ENCODE measurements at regions not wholly inside any gene's neighbourhood (a gene's known extent, or its start where the extent isn't known, plus 50 kb on each side); places are given as distances from the start of the nearest gene placed in this dataset.

GRCh38 chr13:48178126-48178525, 54.9 kb upstream of the ITM2B start:
- DNase-seq: no peak
- Histone ChIP-seq H3K27me3 (ENCODE audit: insufficient read depth) (no peaks in the 10 kb centered on the region), H3K4me1 (ENCODE audit: control insufficient read depth in 1 of 2, insufficient read depth in 2 of 2, low read depth in 1 of 2, low read length in 1 of 2) (no peaks in the 10 kb centered on the region), H3K27ac (ENCODE audit: low read depth in 2 of 2, low read length in 1 of 2) (no peak overlapping the region), H3K79me2 (ENCODE audit: insufficient read depth) (no peaks in the 10 kb centered on the region), H3F3A (replicated peaks; ENCODE audit: insufficient read depth) (no peaks in the 10 kb centered on the region), H2AFZ (ENCODE audit: low read depth) (no peak overlapping the region), H4K20me1 (ENCODE audit: insufficient read depth) (no peaks in the 10 kb centered on the region), H3K4me3 (ENCODE audit: low read depth in 2 of 2, low read length in 1 of 2) (no peak overlapping the region), H3K9me2 (no peaks in the 10 kb centered on the region), H3K9me3 (no peaks in the 10 kb centered on the region), H3K4me2 (no peak overlapping the region), H3K9ac (no peak overlapping the region), H3K36me3 (replicated peaks in 1 of 2; ENCODE audit: control insufficient read depth in 1 of 2, insufficient read depth in 2 of 2, low read length in 1 of 2) (no peaks in the 10 kb centered on the region)
- 20% methylated on average over 2 of the region's 2 CpGs for WGBS (ENCODE audit: low lambda C conversion rate)
- no peak for TF ChIP-seq EP300 (IDR thresholded peaks at IDR 0.05; ENCODE audit: borderline replicate concordance in 1 of 2, low read depth in 1 of 2, low read length in 1 of 2)
- no peak for TF ChIP-seq YY1 (IDR thresholded peaks at IDR 0.05; ENCODE audit: low read depth)
- TF ChIP-seq MXI1 (IDR thresholded peaks at IDR 0.05; ENCODE audit: low read depth, low read length): no peak
- TF ChIP-seq RXRA (IDR thresholded peaks at IDR 0.05; ENCODE audit: borderline replicate concordance, low read depth): no peak
- no peak for TF ChIP-seq FOXM1 (IDR thresholded peaks at IDR 0.05; ENCODE audit: low read depth)
- no peak for TF ChIP-seq MAX (IDR thresholded peaks at IDR 0.05; ENCODE audit: low read depth)
- no peak for TF ChIP-seq CTCF (IDR thresholded peaks at IDR 0.05)
- TF ChIP-seq IRF3 (IDR thresholded peaks at IDR 0.05; ENCODE audit: low read depth, low read length): no peak
- TF ChIP-seq USF2 (IDR thresholded peaks at IDR 0.05; ENCODE audit: borderline replicate concordance, low read depth, low read length): no peak
- no peak for TF ChIP-seq RCOR1 (IDR thresholded peaks at IDR 0.05; ENCODE audit: low read length)
- ChIA-PET POLR2A (no interaction called here), CTCF (interaction anchor here (1.2 kb wide), 2 partner anchors 10 to 49 kb away, joined by 3 to 4 read pairs; no protein-coding TSS in a partner anchor)

- H3K27me3 ChIP-seq (ENCODE audit: insufficient read depth): no peaks in the 10 kb centered on the region
- H3K9ac ChIP-seq: no peak overlapping the region
- H3K4me1 ChIP-seq (ENCODE audit: control insufficient read depth in 1 of 2, insufficient read depth in 2 of 2, low read depth in 1 of 2, low read length in 1 of 2): no peaks in the 10 kb centered on the region
- CTCF ChIA-PET: interaction anchor here (1.2 kb wide), 1 partner anchor 48 kb away, joined by 3 read pairs; no protein-coding TSS in a partner anchor
- no peak overlapping the region for H2AFZ ChIP-seq (ENCODE audit: low read depth)
- no peak for TF ChIP-seq RCOR1 (IDR thresholded peaks at IDR 0.05; ENCODE audit: low read length)
- H3F3A ChIP-seq (replicated peaks; ENCODE audit: insufficient read depth): no peaks in the 10 kb centered on the region
- H4K20me1 ChIP-seq (ENCODE audit: insufficient read depth): no peaks in the 10 kb centered on the region
- POLR2A ChIA-PET: no interaction called here
- H3K4me3 ChIP-seq (ENCODE audit: low read depth in 2 of 2, low read length in 1 of 2): no peak overlapping the region
- WGBS (ENCODE audit: low lambda C conversion rate): 84% methylated on average over 6 of the region's 6 CpGs
- no peaks in the 10 kb centered on the region for H3K9me2 ChIP-seq
- H3K27ac ChIP-seq (ENCODE audit: low read depth in 2 of 2, low read length in 1 of 2): no peak overlapping the region
- H3K79me2 ChIP-seq (ENCODE audit: insufficient read depth): no peaks in the 10 kb centered on the region
- no peaks in the 10 kb centered on the region for H3K36me3 ChIP-seq (replicated peaks in 1 of 2; ENCODE audit: control insufficient read depth in 1 of 2, insufficient read depth in 2 of 2, low read length in 1 of 2)
- H3K9me3 ChIP-seq: no peaks in the 10 kb centered on the region
- no peak overlapping the region for H3K4me2 ChIP-seq
- no peak for DNase-seq
Measured at GRCh38 chr13:48176781-48177180, 56.2 kb upstream of the ITM2B start.
